Activated CD8-positive, alpha-beta T cell treated with anti-CD3 and anti-CD28 coated beads for 36 hours (primary cell): ENCODE measurements at regions not wholly inside any gene's neighbourhood (a gene's known extent, or its start where the extent isn't known, plus 50 kb on each side); places are given as distances from the start of the nearest gene placed in this dataset.

Experiments used
- ATAC-seq: fragments of 200-7000 bp; cut with Tn5 transposase; one replicate; pipeline ENCODE4 v1.10.0; 2021; ENCODE audit warnings: mild to moderate bottlenecking, moderate library complexity
- CTCF ChIA-PET: fragments of 350-600 bp; sonication (Branson Sonifier 250); formaldehyde crosslinking; loops from one replicate; lab custom pipeline; 2021; ENCODE audit warnings: antibody characterized with exemption; lab: Charles Lee
- POLR2A ChIA-PET: fragments of 350-600 bp; sonication (Branson Sonifier 250); formaldehyde crosslinking; loops from one replicate; lab custom pipeline; 2021; ENCODE audit warnings: antibody characterized with exemption; lab: Charles Lee
- DNase-seq: peaks from one replicate; pipeline ENCODE4 v3.0.0-alpha.2; 2020
- H3K27ac Mint-ChIP-seq: one replicate; pipeline ENCODE4 v1.8.0; 2021; ENCODE audit warnings: mild to moderate bottlenecking, mixed read lengths
- H3K27me3 Mint-ChIP-seq: one replicate; pipeline ENCODE4 v1.8.0; 2021; ENCODE audit warnings: mixed read lengths
- H3K36me3 Mint-ChIP-seq: one replicate; pipeline ENCODE4 v1.8.0; 2021; ENCODE audit warnings: low read depth, mixed read lengths
- H3K4me1 Mint-ChIP-seq: one replicate; pipeline ENCODE4 v1.8.0; 2021; ENCODE audit warnings: low read depth, mixed read lengths
- H3K4me3 Mint-ChIP-seq: one replicate; pipeline ENCODE4 v1.8.0; 2021; ENCODE audit warnings: mild to moderate bottlenecking, moderate library complexity, mixed read lengths
- H3K9me3 Mint-ChIP-seq: one replicate; pipeline ENCODE4 v1.8.0; 2021; ENCODE audit warnings: mixed read lengths
- CTCF ChIP-seq: fragments of 200-600 bp; IDR thresholded peaks from one replicate; pipeline ENCODE4 v1.8.0; 2022; ENCODE audit warnings: antibody characterized with exemption, mild to moderate bottlenecking
- intact Hi-C: fragments of 100-400 bp; cut with micrococcal nuclease; formaldehyde crosslinking; loops from one replicate; pipeline ENCODE4 v1.10.0; 2022

DNA sequence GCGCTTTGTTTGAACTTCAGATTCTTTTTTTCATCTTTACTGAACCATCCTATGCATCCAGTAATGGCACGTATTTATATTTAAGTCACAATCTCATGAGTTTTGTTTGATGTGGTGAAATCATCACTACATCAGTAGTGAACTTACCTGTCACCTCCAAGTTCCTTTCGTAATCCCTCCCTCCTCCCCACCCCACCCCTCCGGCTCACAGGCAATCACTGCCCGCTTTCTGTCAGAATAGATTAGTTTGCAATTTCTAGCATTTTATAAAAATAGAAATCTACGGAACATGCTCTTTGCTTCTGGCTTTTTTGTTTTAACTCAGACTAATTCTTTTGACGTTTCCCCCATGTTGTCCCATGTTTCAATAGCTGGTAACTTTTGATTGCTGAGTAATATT lies 305.4 kb upstream of the IRX4 start:
- no peaks in the 10 kb centered on the region for H3K36me3 Mint-ChIP-seq
- no peaks in the 10 kb centered on the region for H3K4me1 Mint-ChIP-seq
- intact Hi-C loops, result no loop called here
- ATAC-seq, result no peak
- POLR2A ChIA-PET, result interaction anchor here (0.9 kb wide), 1 partner anchor 79 kb away, joined by 3 read pairs; no protein-coding TSS in a partner anchor
- CTCF ChIA-PET, result no interaction called here
- no peaks in the 10 kb centered on the region for H3K9me3 Mint-ChIP-seq
- DNase-seq, result no peak
- H3K4me3 Mint-ChIP-seq, result no peak overlapping the region
- H3K27ac Mint-ChIP-seq, result no peak overlapping the region
- peaks cover 5% of the 10 kb centered on the region for H3K27me3 Mint-ChIP-seq
- TF ChIP-seq CTCF, result no peak

- Mint-ChIP-seq H3K36me3 (no peaks in the 10 kb centered on the region), H3K4me1 (no peaks in the 10 kb centered on the region), H3K9me3 (no peaks in the 10 kb centered on the region), H3K4me3 (no peak overlapping the region), H3K27me3 (peaks cover 7% of the 10 kb centered on the region), H3K27ac (no peak overlapping the region)
- no peak for ATAC-seq
- POLR2A ChIA-PET, result no interaction called here
- DNase-seq, result no peak
- TF ChIP-seq CTCF, result no peak
- CTCF ChIA-PET, result no interaction called here
- intact Hi-C loops, result no loop called here
These were observed 305.0 kb upstream of the IRX4 start for GRCh38 chr5:2187687-2188086.

GRCh38 chr5:2187156-2187555 lies 304.4 kb upstream of the IRX4 start:
- Mint-ChIP-seq H3K27ac (no peak overlapping the region), H3K4me3 (no peak overlapping the region), H3K4me1 (no peaks in the 10 kb centered on the region), H3K36me3 (no peaks in the 10 kb centered on the region), H3K9me3 (no peaks in the 10 kb centered on the region), H3K27me3 (peaks cover 7% of the 10 kb centered on the region)
- CTCF ChIA-PET, result no interaction called here
- POLR2A ChIA-PET, result no interaction called here
- intact Hi-C loops, result no loop called here
- ATAC-seq (no peak), DNase-seq (no peak)
- no peak for TF ChIP-seq CTCF

DNA sequence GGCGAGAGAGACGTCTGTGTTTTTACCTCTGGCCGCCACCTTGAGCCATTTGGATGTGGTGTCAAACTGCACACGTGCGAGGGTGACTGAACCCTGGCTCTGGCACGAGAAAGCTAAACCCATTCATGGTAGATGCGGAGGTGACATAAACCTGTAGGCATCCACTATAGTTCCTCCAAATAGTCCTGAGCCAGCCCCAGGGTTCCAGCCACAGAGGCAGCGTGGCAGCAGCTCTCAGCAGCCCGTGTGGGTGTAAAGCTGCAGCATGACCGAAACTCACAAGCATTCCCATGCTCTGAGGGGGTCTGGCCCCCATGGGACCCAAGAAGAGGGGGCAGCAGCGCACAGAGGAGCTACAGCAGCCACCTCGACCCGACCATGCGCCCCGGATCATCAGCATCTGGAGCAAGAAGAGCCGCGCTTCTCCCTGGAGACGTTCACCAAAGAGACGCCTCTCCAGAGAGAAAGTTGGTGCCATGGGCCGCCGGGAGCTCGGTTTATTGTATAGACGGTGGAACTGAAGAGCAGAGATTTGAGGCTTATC lies 303.8 kb upstream of the IRX4 start:
- no peak for ATAC-seq
- intact Hi-C loops, result no loop called here
- TF ChIP-seq CTCF, result no peak
- Mint-ChIP-seq H3K4me1 (no peaks in the 10 kb centered on the region), H3K4me3 (no peak overlapping the region), H3K27ac (no peak overlapping the region), H3K27me3 (peaks cover 7% of the 10 kb centered on the region), H3K36me3 (no peaks in the 10 kb centered on the region), H3K9me3 (no peaks in the 10 kb centered on the region)
- CTCF ChIA-PET, result no interaction called here
- POLR2A ChIA-PET, result no interaction called here
- no peak for DNase-seq

- Mint-ChIP-seq H3K27ac (no peak overlapping the region), H3K4me3 (no peak overlapping the region), H3K9me3 (no peaks in the 10 kb centered on the region), H3K27me3 (peaks cover 7% of the 10 kb centered on the region), H3K36me3 (no peaks in the 10 kb centered on the region), H3K4me1 (no peaks in the 10 kb centered on the region)
- CTCF ChIA-PET, result no interaction called here
- TF ChIP-seq CTCF, result no peak
- POLR2A ChIA-PET, result no interaction called here
- DNase-seq, result no peak
- ATAC-seq, result no peak
- intact Hi-C loops, result no loop called here
These were observed 303.1 kb upstream of the IRX4 start for GRCh38 chr5:2185646-2186471.
